DOHH2 (cell line): ENCODE measurements at regions not wholly inside any gene's neighbourhood (a gene's known extent, or its start where the extent isn't known, plus 50 kb on each side); places are given as distances from the start of the nearest gene placed in this dataset.

Source experiments
- EZH2phosphoT487 ChIP-seq: fragments of 200-600 bp; sonication (generic); IDR thresholded peaks from 2 replicates; pipeline ENCODE4 v1.6.1; 2017; ENCODE audit warnings: borderline replicate concordance, mild to moderate bottlenecking, antibody characterized with exemption, low read length, moderate library complexity, mixed read lengths
- TF ChIP-seq, protein P1 (sequence below): fragments of 200-600 bp; sonication (generic); IDR thresholded peaks from one replicate; pipeline ENCODE4 v1.5.1; 2014; ENCODE audit warnings: antibody characterized with exemption, mild to moderate bottlenecking, low read depth, low read length; ENCODE audit not compliant: poor library complexity, severe bottlenecking

GRCh38 chr10:118106426-118106825, 59.7 kb upstream of the RAB11FIP2 start:
- TF ChIP-seq, protein P1, sequence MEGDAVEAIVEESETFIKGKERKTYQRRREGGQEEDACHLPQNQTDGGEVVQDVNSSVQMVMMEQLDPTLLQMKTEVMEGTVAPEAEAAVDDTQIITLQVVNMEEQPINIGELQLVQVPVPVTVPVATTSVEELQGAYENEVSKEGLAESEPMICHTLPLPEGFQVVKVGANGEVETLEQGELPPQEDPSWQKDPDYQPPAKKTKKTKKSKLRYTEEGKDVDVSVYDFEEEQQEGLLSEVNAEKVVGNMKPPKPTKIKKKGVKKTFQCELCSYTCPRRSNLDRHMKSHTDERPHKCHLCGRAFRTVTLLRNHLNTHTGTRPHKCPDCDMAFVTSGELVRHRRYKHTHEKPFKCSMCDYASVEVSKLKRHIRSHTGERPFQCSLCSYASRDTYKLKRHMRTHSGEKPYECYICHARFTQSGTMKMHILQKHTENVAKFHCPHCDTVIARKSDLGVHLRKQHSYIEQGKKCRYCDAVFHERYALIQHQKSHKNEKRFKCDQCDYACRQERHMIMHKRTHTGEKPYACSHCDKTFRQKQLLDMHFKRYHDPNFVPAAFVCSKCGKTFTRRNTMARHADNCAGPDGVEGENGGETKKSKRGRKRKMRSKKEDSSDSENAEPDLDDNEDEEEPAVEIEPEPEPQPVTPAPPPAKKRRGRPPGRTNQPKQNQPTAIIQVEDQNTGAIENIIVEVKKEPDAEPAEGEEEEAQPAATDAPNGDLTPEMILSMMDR: peak; percentile 49
- no peak for TF ChIP-seq EZH2phosphoT487
